ENCODE measurements at regions not wholly inside any gene's neighbourhood (a gene's known extent, or its start where the extent isn't known, plus 50 kb on each side); places are given as distances from the start of the nearest gene placed in this dataset.

GRCh38 chr4:38424151-38424871 is 239.7 kb upstream of the KLF3 start (continued):
- TF ChIP-seq ZNF788 (CRISPR knock-in tag; IDR thresholded peaks at IDR 0.05; ENCODE audit: borderline replicate concordance) (peak; percentile 77; the same call in 1 of the 2 replicates), TEAD3 (CRISPR knock-in tag; optimal IDR thresholded peaks at IDR 0.05; ENCODE audit: borderline replicate concordance) (peak; percentile 93), ZNF574 (CRISPR knock-in tag; IDR thresholded peaks at IDR 0.05) (peak; percentile 76), ZNF704 (CRISPR knock-in tag; IDR thresholded peaks at IDR 0.05; ENCODE audit: borderline replicate concordance) (no peak), ZNF230 (CRISPR knock-in tag; IDR thresholded peaks at IDR 0.05) (no peak), NR2F1 (CRISPR knock-in tag; IDR thresholded peaks at IDR 0.05) (peak; percentile 41 to 92), ZNF530 (CRISPR knock-in tag; IDR thresholded peaks at IDR 0.05; ENCODE audit: low read depth) (no peak), ZNF577 (CRISPR knock-in tag; IDR thresholded peaks at IDR 0.05; ENCODE audit: borderline replicate concordance, low read depth) (no peak), ZNF12 (CRISPR knock-in tag; IDR thresholded peaks at IDR 0.05) (peak; percentile 25; the same call in 1 of the 2 replicates), ZNF878 (CRISPR knock-in tag; IDR thresholded peaks at IDR 0.05) (peak; percentile 40; the same call in 1 of the 2 replicates), ZNF644 (CRISPR knock-in tag; IDR thresholded peaks at IDR 0.05; ENCODE audit: low read depth) (peak; percentile 61), FOXK1 (CRISPR knock-in tag; IDR thresholded peaks at IDR 0.05; ENCODE audit: borderline replicate concordance, low read depth) (peak; percentile 5; the same call in 1 of the 2 replicates), TFDP1 (CRISPR knock-in tag; IDR thresholded peaks at IDR 0.05; ENCODE audit: borderline replicate concordance) (peak; percentile 46; the same call in 1 of the 2 replicates), MBD4 (IDR thresholded peaks at IDR 0.05; ENCODE audit: borderline replicate concordance, low read length) (peak; percentile 36), NFE2 (CRISPR knock-in tag; IDR thresholded peaks at IDR 0.05) (no peak), ZSCAN25 (CRISPR knock-in tag; IDR thresholded peaks at IDR 0.05) (0 out of 2 replicates have a peak, but pooled peaks have one; percentile 35), ARID4A (CRISPR knock-in tag; IDR thresholded peaks at IDR 0.05; ENCODE audit: borderline replicate concordance) (peak; percentile 45; the same call in 1 of the 2 replicates)
